ENCODE measurements at regions not wholly inside any gene's neighbourhood (a gene's known extent, or its start where the extent isn't known, plus 50 kb on each side); places are given as distances from the start of the nearest gene placed in this dataset.

DNA sequence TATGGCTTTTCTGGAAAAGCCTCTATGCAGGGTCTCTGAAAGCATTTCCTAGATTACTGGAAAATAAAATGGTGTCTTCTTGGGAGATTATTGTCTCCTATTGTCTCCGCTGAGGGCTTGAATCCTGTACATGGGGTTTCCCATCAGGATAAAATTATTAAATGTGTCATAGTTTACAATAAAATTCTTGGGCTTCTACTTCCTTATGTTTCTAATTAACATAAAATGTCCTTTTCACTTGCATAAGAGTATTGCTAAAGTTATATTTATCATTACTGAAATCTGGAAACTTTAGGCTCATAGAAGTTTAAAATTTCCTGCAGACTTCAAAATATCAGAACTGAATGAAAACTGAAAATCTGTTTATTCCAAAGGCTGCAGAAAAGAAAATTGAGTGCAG, 595.5 kb upstream of the AGTR1 start:
- Histone ChIP-seq H3K9me3 (no peaks in the 10 kb centered on the region), H3K27me3 (no peaks in the 10 kb centered on the region), H3K27ac (no peak overlapping the region), H3K4me3 (no peak overlapping the region), H3K36me3 (no peaks in the 10 kb centered on the region), H3K4me1 (no peaks in the 10 kb centered on the region)
- TF ChIP-seq POLR2A (IDR thresholded peaks at IDR 0.05), result no peak
- TF ChIP-seq EP300 (IDR thresholded peaks at IDR 0.05), result no peak
- no peak for TF ChIP-seq CTCF (IDR thresholded peaks at IDR 0.05)
- DNase-seq (ENCODE audit: low spot score in 2 of 2), result no peak
- 92 to 98% methylated on average over 1 of the region's 1 CpG for WGBS, 2 donors

- no peaks in the 10 kb centered on the region for H3K4me1 ChIP-seq
- H3K4me3 ChIP-seq, result no peak overlapping the region
- whole genome bisulfite sequencing, 2 donors, result 67 to 71% methylated on average over 2 of the region's 2 CpGs
- no peak overlapping the region for H3K27ac ChIP-seq
- no peak for TF ChIP-seq POLR2A (IDR thresholded peaks at IDR 0.05)
- no peak for DNase-seq (ENCODE audit: low spot score in 2 of 2)
- H3K27me3 ChIP-seq, result no peaks in the 10 kb centered on the region
- no peaks in the 10 kb centered on the region for H3K36me3 ChIP-seq
- H3K9me3 ChIP-seq, result no peaks in the 10 kb centered on the region
Measured at GRCh38 chr3:148106062-148106461, 591.6 kb upstream of the AGTR1 start.

- 72 to 78% methylated on average over 2 of the region's 2 CpGs for WGBS, 2 donors
- H3K27ac ChIP-seq, result no peak overlapping the region
- DNase-seq (ENCODE audit: low spot score in 2 of 2), result no peak
Measured at GRCh38 chr3:148126956-148127355, 570.7 kb upstream of the AGTR1 start.

DNA sequence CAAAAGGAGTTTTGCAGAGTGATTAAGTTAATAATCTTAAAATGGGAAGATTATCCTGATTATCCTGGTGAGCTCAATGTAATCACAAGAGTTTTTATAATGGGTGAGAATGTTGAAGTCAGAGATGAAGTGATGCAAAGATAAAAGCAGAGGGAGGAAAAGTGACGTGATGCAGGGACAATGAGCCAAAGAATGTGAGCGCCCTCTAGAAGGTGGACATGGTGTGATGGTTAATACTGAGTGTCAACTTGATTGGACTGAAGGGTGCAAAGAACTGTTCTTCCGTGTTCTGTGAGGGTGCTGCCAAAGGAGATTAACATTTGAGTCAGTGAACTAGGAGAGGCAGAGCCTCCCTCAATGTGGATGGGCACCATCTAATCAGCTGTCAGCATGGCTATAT, 569.6 kb upstream of the AGTR1 start:
- H3K36me3 ChIP-seq, result no peaks in the 10 kb centered on the region
- no peak overlapping the region for H3K4me3 ChIP-seq
- H3K9me3 ChIP-seq, result no peaks in the 10 kb centered on the region
- no peaks in the 10 kb centered on the region for H3K4me1 ChIP-seq
- TF ChIP-seq POLR2A (IDR thresholded peaks at IDR 0.05) (no peak), CTCF (IDR thresholded peaks at IDR 0.05) (no peak), EP300 (IDR thresholded peaks at IDR 0.05) (no peak)
- 46 to 59% methylated on average over 3 of the region's 3 CpGs for WGBS, 2 donors
- H3K27ac ChIP-seq, result no peak overlapping the region
- H3K27me3 ChIP-seq, result no peaks in the 10 kb centered on the region
- no peak for DNase-seq (ENCODE audit: low spot score in 2 of 2)

More at GRCh38 chr3:148126956-148127355, 570.7 kb upstream of the AGTR1 start:
- no peaks in the 10 kb centered on the region for H3K36me3 ChIP-seq
- no peak for TF ChIP-seq EP300 (IDR thresholded peaks at IDR 0.05)
- TF ChIP-seq POLR2A (IDR thresholded peaks at IDR 0.05), result no peak
- TF ChIP-seq CTCF (IDR thresholded peaks at IDR 0.05), result no peak
- H3K4me3 ChIP-seq, result no peak overlapping the region
- no peaks in the 10 kb centered on the region for H3K27me3 ChIP-seq
- H3K4me1 ChIP-seq, result no peaks in the 10 kb centered on the region
- H3K9me3 ChIP-seq, result no peaks in the 10 kb centered on the region

DNA sequence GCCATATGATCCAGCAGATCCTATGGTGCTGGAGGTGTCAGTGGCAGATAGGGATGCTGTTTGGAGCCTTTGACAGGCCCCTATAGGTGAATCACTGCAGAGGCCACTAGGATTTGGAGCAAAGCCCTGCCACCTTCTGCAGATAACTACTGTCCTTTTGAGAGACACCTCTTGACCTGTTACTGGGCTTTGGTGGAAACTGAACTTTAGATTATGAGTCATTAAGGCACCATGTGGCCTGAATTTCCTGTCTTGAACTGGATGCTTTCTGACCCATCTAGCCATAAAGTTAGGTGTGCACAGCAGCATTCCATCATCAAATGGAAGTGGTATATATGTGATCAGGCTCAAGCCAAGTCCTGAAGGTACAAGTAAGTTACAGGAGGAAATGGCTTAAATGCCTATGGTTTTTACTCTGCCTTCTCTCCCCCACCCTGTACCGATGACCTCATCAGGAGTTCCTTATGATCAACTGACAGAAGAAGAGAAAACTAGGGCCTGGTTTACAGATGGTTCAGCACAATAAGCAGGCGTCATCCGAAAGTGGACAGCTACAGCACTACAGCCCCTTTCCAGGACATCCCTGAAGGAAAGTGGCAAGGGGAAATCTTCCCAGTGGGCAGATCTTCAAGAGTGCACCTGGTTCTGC, 565.6 kb upstream of the AGTR1 start:
- Histone ChIP-seq H3K27me3 (no peaks in the 10 kb centered on the region), H3K27ac (no peak overlapping the region), H3K9me3 (no peaks in the 10 kb centered on the region), H3K4me1 (no peaks in the 10 kb centered on the region), H3K36me3 (no peaks in the 10 kb centered on the region), H3K4me3 (no peak overlapping the region)
- DNase-seq (ENCODE audit: low spot score in 2 of 2), result no peak
- 85 to 94% methylated on average over 3 of the region's 3 CpGs for WGBS, 2 donors
- TF ChIP-seq CTCF (IDR thresholded peaks at IDR 0.05) (no peak), POLR2A (IDR thresholded peaks at IDR 0.05) (no peak), EP300 (IDR thresholded peaks at IDR 0.05) (no peak)

DNA sequence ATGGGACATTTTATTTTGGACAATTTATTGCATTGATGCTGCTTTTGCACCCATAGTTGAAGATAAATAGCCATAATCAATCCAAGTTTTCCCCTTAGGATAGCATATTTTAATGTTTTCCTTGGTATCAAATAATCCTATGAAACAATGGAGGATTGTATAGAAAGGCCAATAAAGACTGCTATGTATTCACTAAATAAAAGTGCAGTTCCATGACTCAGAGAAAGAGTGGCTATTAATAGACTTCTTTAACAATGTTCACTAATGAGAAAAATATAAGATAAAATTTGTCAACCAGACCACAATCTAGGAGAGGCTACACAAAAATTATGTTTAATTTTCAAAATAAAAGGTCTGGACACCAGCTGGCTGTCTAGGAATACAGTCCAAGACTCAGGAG, 560.9 kb upstream of the AGTR1 start:
- Histone ChIP-seq H3K9me3 (no peaks in the 10 kb centered on the region), H3K4me3 (no peak overlapping the region), H3K27ac (no peak overlapping the region), H3K27me3 (no peaks in the 10 kb centered on the region), H3K4me1 (no peaks in the 10 kb centered on the region), H3K36me3 (no peaks in the 10 kb centered on the region)
- TF ChIP-seq CTCF (IDR thresholded peaks at IDR 0.05) (no peak), EP300 (IDR thresholded peaks at IDR 0.05) (no peak), POLR2A (IDR thresholded peaks at IDR 0.05) (no peak)
- no peak for DNase-seq (ENCODE audit: low spot score in 2 of 2)
